ENCODE measurements at regions not wholly inside any gene's neighbourhood (a gene's known extent, or its start where the extent isn't known, plus 50 kb on each side); places are given as distances from the start of the nearest gene placed in this dataset.
"Not testable (repeated sequence)": the region's sequence is repeated elsewhere in the genome, so short reads cannot be mapped to it uniquely, and the experiment has no call there.

DNA sequence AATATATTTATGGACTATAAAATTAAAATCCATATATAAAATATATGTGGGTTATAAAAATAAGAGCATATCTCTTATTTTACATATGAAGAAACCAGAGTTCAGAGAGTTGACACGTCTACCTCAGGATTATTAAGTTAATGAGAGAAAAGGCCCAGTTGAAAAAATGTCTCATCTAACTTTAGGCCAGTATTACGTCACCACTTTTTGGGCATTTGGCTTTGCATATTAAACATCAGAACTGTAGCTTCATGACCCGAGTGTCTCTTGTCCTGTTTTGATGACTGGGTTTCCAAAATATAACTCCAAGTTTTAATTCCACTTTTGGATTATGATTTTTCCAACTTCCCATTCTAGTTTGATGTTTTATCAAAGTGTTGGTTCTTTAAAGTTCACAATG is 1026.1 kb downstream of the SLC6A15 start:
- DNase-seq, result no peak

GRCh38 chr12:83870921-83871599 is 1041.5 kb downstream of the SLC6A15 start:
- DNase-seq, result not testable (repeated sequence)

GRCh38 chr12:83866477-83866876 is 1046.1 kb downstream of the SLC6A15 start:
- no peak for DNase-seq

GRCh38 chr12:83865431-83865830 is 1047.2 kb downstream of the SLC6A15 start:
- DNase-seq, result no peak

DNA sequence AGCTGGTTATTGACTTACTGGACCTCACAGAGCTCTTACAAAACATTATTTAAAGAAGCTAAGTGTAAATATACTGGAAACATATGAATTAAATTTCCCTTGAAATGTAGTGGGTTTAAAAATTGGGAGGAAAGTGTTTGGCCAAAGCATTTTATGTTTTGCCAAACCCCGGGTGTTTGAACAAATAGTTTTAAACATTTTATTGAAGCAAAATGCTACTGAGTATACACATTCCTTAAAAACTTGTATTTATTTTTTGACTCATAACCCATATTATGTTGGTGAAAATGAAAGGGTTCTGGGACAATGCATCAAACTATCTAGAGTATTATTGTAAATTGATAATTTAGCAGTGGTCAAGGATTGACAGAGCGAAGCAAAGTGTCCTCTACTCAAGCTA is 1048.5 kb downstream of the SLC6A15 start:
- DNase-seq, result no peak

DNA sequence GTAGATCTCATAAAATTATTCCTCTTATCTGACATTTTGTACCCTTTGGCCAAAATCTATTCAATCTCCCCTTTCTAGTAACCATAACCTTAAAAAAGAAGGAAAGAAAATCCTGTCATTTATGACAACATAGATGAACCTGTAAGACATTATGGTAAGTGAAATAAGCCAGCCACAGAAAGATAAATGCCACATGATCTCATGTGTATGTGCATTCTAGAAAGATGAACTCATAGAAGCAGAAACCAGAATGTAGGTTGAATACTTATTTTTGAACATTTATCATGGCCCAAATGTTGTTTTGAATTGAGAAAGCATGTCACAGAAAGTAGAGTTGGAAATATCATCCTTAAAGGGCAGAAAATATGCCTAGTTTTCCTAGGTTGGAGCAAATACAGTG is 1053.6 kb downstream of the SLC6A15 start:
- no peak for DNase-seq

GRCh38 chr12:83856803-83857202 is 1055.8 kb downstream of the SLC6A15 start:
- DNase-seq, result no peak

- no peak for DNase-seq
Measured at GRCh38 chr12:83850531-83850930, 1062.1 kb downstream of the SLC6A15 start.

DNA sequence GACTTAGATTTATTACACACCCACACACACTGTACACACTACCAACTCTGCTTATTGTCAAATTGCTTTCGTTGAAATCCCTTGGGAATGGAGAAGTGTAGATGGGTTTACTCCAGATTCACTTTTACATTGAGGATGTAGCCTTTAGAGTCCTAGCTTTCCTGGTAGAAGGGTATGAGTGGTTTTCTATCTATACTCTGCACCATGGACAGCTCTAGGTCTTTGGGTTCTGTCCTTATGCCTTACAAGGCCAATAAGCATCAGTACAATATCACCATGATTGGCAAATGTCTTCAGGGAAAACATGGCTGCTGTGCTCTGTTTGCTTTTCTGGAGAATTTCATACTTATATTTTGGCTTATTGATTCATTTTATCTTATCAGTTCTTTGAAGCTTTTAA is 1063.9 kb downstream of the SLC6A15 start:
- DNase-seq, result no peak

GRCh38 chr12:83843541-83843940 is 1069.1 kb downstream of the SLC6A15 start:
- no peak for DNase-seq

DNA sequence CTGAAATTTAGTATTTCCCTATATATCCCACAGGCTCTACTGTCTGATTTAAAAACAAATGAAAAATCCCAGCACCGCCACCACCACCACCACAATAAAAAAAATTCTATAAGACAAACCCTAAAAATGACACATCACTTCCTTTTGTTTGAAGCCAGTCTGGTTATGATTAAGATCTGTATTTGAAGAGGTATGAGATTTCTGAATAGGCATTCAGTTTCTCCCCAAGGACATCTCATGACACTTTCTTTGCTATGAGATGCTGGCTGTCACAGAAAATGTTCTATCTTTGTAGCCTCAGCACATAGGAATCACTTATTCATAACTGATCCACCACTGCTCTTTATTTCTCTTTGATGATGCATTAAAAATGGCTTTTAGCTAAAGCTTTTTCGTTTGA is 1071.0 kb downstream of the SLC6A15 start:
- DNase-seq, result no peak

DNA sequence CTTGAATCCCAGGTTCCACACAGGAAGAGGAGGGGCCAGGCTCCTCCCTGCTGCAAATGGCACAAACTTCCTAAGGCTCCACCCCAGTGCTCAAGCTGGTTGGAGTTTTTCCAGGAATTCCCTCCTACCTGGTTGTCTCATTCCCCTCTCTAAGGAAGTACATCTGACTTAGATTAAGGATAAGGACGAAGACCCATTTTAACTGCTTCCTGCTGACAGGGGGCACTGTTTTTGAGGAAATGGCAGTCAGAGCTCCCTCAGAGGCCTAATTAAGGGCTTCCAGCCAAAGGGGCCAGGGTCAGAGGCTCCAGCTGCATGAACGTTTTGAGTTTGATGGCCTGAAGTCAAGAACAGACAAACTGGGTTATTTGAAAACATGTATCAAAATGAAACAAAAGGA is 1084.7 kb downstream of the SLC6A15 start:
- DNase-seq, result no peak

GRCh38 chr12:83827193-83827592 is 1085.4 kb downstream of the SLC6A15 start:
- no peak for DNase-seq

DNA sequence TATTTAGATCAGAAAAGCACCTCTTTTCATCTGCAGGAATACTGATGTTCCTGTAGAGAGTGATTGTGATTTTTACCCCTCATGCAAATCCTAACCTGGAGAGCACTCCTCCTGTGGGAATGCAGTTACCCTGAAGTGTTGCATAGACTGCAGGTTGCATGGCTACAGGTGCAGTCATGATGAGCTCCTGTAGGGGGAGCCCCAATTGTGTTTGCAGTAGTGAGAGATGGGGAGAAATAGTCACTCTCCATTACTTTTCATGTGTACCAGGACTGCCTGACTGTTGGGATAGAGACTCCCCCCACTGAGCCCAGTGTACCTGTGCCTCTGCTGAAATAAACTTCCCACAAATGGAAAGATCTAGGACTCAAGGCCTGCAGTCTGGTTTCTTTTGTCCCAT is 1086.5 kb downstream of the SLC6A15 start:
- DNase-seq, result peak; percentile 50 to 59

DNA sequence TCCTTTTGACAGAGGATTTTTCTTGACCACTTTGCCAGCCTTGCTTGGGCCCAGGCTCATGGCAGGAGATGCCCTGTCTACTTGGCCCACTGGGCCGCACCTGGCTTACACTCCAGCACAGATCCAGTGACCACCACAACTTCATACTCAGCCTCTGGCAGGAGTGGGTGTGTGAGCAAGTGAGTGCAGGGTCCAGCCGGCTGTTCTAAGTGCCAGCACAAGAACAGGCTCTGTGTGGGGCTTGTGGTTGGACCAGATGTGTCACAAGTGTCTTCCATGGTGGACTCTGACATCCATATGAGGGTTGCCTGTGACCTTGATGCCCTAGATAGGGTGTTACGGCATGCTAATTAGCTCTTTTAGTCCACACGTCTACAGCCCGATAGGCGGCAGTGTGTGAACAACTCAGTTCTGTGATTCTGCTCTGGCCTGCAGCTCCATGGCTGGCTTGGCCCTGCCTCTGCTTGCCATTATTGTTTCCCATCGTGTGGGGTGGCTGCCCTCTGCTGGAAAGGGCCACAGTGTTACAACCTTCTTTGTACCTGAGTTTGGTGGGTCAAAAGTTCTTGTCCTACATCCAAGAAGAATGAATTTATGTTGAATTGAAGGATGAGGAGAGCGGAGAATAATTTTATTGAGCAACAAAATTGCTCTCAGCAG is 1089.1 kb downstream of the SLC6A15 start:
- peak; percentile 24 to 42 for DNase-seq

GRCh38 chr12:83821967-83822366 is 1090.6 kb downstream of the SLC6A15 start:
- DNase-seq, result no peak

GRCh38 chr12:83818881-83819280 is 1093.7 kb downstream of the SLC6A15 start:
- DNase-seq, result no peak

- no peak for DNase-seq
Measured at GRCh38 chr12:83817730-83818129, 1094.9 kb downstream of the SLC6A15 start.

DNA sequence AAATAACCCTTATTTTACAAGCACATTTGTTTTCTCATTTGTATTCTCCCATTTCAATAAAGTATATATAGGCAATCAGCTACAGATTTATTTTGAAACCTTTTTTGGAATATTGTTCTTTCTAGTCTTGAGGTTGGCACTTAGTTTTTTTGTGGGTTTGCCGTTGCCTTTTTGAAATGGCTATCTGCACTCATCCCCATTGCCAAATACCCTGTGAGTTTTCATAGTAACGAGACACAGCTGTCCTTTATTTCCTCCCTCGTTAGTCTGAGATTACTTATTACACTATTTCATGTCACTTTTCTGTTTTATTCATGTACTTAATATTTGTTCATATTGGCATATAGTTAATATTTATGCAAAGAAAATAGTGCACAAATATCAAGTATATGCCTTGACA is 1104.0 kb downstream of the SLC6A15 start:
- no peak for DNase-seq

- no peak for DNase-seq
Measured at GRCh38 chr12:83807871-83808270, 1104.7 kb downstream of the SLC6A15 start.

- DNase-seq, result no peak
Measured at GRCh38 chr12:83805873-83806272, 1106.7 kb downstream of the SLC6A15 start.

DNA sequence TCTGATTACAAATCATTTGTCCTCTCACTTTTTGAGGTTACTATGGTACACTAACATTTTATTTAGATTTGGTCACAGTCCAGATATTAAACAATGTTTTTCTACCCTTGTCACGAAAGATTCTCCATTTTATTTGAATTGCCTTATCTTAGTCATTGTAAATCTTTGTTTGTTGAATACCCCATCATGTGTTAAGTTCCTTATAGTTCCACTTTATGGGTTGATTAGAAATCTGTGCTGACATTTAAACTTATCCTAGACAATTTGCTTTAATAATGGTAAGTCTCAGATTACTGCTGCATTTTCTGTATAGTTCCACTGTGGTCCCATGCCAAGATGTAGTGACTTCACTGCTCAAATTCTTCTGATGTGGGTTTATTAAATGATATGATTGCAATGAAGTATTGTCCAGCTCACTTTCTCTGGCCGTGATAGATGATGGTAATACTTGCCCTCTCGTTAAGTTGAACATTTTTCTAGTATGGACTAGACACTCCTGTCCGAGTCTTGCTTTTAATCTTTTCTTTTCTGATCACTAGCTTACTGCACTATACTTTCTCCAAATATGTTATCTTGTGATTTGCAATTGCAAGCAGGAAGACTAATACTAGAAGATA is 1107.3 kb downstream of the SLC6A15 start:
- DNase-seq, result no peak

GRCh38 chr12:83801972-83802371 is 1110.6 kb downstream of the SLC6A15 start:
- DNase-seq, result no peak

DNA sequence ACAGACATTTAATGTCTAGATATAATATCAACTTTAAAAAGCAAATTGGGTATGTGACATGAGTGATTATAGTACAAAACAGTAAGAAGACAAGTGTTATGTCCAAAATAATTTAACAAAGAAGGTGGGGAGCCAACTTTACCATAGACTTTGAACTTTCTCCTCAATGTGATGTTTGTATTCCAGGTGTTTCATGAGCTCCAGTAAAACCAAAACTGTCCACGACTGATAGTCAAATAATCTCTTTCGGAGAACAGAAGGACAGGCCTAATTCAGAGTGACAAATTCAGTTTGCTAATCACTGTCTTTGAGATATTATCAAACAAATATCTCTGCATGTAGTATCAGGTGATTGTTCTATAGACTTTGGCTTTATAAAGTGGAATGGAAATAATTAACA is 1112.6 kb downstream of the SLC6A15 start:
- no peak for DNase-seq

Measured in activated CD4-positive, alpha-beta T cell treated with anti-CD3 and anti-CD28 coated beads, Interleukin-2, amount 50 U/mL, for 48 hours (primary cell).